ENCODE measurements at regions not wholly inside any gene's neighbourhood (a gene's known extent, or its start where the extent isn't known, plus 50 kb on each side); places are given as distances from the start of the nearest gene placed in this dataset.

GRCh38 chr18:46282177-46282570, 178.0 kb downstream of the HAUS1 start:
- no peak for ATAC-seq
- Histone ChIP-seq H3K9me3 (ENCODE audit: control insufficient read depth, low read length) (no peaks in the 10 kb centered on the region), H3K27ac (ENCODE audit: low read length) (no peak overlapping the region), H3K27me3 (ENCODE audit: control insufficient read depth, insufficient read depth) (no peaks in the 10 kb centered on the region), H3K4me3 (ENCODE audit: low read length) (no peak overlapping the region), H3K4me1 (ENCODE audit: control insufficient read depth, insufficient read depth, low read length) (peaks cover 8% of the 10 kb centered on the region)
- no peak for DNase-seq
- WGBS = 94% methylated on average over 7 of the region's 7 CpGs
- intact Hi-C loops (cut with DNase I) = loop anchor here (5.0 to 10.0 kb wide), 6 partner anchors 200 to 383 kb away; partner anchors contain the start of gene LOXHD1 (in 2 of the 4)

GRCh38 chr18:46282646-46283045, 178.5 kb downstream of the HAUS1 start:
- no peaks in the 10 kb centered on the region for H3K9me3 ChIP-seq (ENCODE audit: control insufficient read depth, low read length)
- intact Hi-C loops (cut with DNase I) = loop anchor here (5.0 to 10.0 kb wide), 6 partner anchors 200 to 382 kb away; partner anchors contain the start of gene LOXHD1 (in 2 of the 4)
- H3K27me3 ChIP-seq (ENCODE audit: control insufficient read depth, insufficient read depth) = no peaks in the 10 kb centered on the region
- WGBS = 91% methylated on average over 7 of the region's 7 CpGs
- H3K27ac ChIP-seq (ENCODE audit: low read length) = no peak overlapping the region
- H3K4me1 ChIP-seq (ENCODE audit: control insufficient read depth, insufficient read depth, low read length) = peaks cover 8% of the 10 kb centered on the region
- ATAC-seq (no peak), DNase-seq (no peak)
- H3K4me3 ChIP-seq (ENCODE audit: low read length) = no peak overlapping the region

- Histone ChIP-seq H3K9me3 (ENCODE audit: control insufficient read depth, low read length) (no peaks in the 10 kb centered on the region), H3K4me1 (ENCODE audit: control insufficient read depth, insufficient read depth, low read length) (peaks cover 4% of the 10 kb centered on the region), H3K27ac (ENCODE audit: low read length) (no peak overlapping the region), H3K27me3 (ENCODE audit: control insufficient read depth, insufficient read depth) (no peaks in the 10 kb centered on the region), H3K4me3 (ENCODE audit: low read length) (no peak overlapping the region)
- 60% methylated on average over 7 of the region's 7 CpGs for WGBS
- DNase-seq (no peak), ATAC-seq (no peak)
- intact Hi-C loops (cut with DNase I) = loop anchor here (5.0 to 10.0 kb wide), 6 partner anchors 199 to 382 kb away; partner anchors contain the start of gene LOXHD1 (in 2 of the 4)
These were observed 179.1 kb downstream of the HAUS1 start for GRCh38 chr18:46283268-46283667.

DNA sequence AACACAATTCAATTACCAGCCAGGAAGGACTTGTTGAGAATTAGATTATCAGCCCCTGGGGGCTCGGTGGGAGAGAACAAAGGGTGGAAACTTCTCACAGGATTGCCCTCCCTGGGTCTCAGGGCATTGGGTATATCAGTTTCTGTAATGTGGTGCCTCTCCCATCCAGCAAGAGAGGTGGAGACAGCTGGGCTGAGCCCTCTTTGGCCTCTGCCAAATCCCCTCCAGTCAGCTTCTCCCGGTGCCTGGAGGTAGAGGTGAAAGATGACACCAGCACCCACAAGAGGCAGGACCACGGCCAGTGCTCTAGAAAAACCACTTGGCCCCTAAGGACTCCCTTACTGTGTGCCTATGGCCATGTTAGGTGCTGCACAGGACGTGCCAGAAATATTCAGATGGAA, 179.7 kb downstream of the HAUS1 start:
- intact Hi-C loops (cut with DNase I) = loop anchor here (5.0 to 10.0 kb wide), 6 partner anchors 198 to 381 kb away; partner anchors contain the start of gene LOXHD1 (in 2 of the 4)
- ATAC-seq = no peak
- 44% methylated on average over 4 of the region's 4 CpGs for WGBS
- H3K4me1 ChIP-seq (ENCODE audit: control insufficient read depth, insufficient read depth, low read length) = peaks cover 1% of the 10 kb centered on the region
- H3K9me3 ChIP-seq (ENCODE audit: control insufficient read depth, low read length) = no peaks in the 10 kb centered on the region
- H3K27ac ChIP-seq (ENCODE audit: low read length) = no peak overlapping the region
- H3K4me3 ChIP-seq (ENCODE audit: low read length) = no peak overlapping the region
- no peak for DNase-seq
- H3K27me3 ChIP-seq (ENCODE audit: control insufficient read depth, insufficient read depth) = no peaks in the 10 kb centered on the region

GRCh38 chr18:46289463-46289862, 185.3 kb downstream of the HAUS1 start:
- H3K9me3 ChIP-seq (ENCODE audit: control insufficient read depth, low read length) = no peaks in the 10 kb centered on the region
- H3K27ac ChIP-seq (ENCODE audit: low read length) = no peak overlapping the region
- H3K4me1 ChIP-seq (ENCODE audit: control insufficient read depth, insufficient read depth, low read length) = no peaks in the 10 kb centered on the region
- DNase-seq (no peak), ATAC-seq (peak in 1 of 2 donors; percentile 42)
- intact Hi-C loops (cut with DNase I) = loop anchor here in 2 of 4 donors (10.0 kb wide), 3 partner anchors 195 to 375 kb away; partner anchors contain the start of gene LOXHD1 (in 1 of the 2)
- no peaks in the 10 kb centered on the region for H3K27me3 ChIP-seq (ENCODE audit: control insufficient read depth, insufficient read depth)
- 70% methylated on average over 3 of the region's 3 CpGs for WGBS
- H3K4me3 ChIP-seq (ENCODE audit: low read length) = no peak overlapping the region

GRCh38 chr18:46289931-46290330, 185.7 kb downstream of the HAUS1 start:
- Histone ChIP-seq H3K27me3 (ENCODE audit: control insufficient read depth, insufficient read depth) (no peaks in the 10 kb centered on the region), H3K4me1 (ENCODE audit: control insufficient read depth, insufficient read depth, low read length) (no peaks in the 10 kb centered on the region), H3K9me3 (ENCODE audit: control insufficient read depth, low read length) (no peaks in the 10 kb centered on the region), H3K27ac (ENCODE audit: low read length) (no peak overlapping the region), H3K4me3 (ENCODE audit: low read length) (no peak overlapping the region)
- DNase-seq (no peak), ATAC-seq (no peak)
- WGBS = 80% methylated on average over 4 of the region's 4 CpGs
- intact Hi-C loops (cut with DNase I) = loop anchor here in 2 of 4 donors (10.0 kb wide), 3 partner anchors 195 to 375 kb away; partner anchors contain the start of gene LOXHD1 (in 1 of the 2)

- Histone ChIP-seq H3K4me1 (ENCODE audit: control insufficient read depth, insufficient read depth, low read length) (no peaks in the 10 kb centered on the region), H3K27ac (ENCODE audit: low read length) (no peak overlapping the region), H3K9me3 (ENCODE audit: control insufficient read depth, low read length) (no peaks in the 10 kb centered on the region), H3K27me3 (ENCODE audit: control insufficient read depth, insufficient read depth) (no peaks in the 10 kb centered on the region), H3K4me3 (ENCODE audit: low read length) (no peak overlapping the region)
- WGBS = 87% methylated on average over 9 of the region's 9 CpGs
- no peak for ATAC-seq
- intact Hi-C loops (cut with DNase I) = no loop called here
- DNase-seq = no peak
These were observed 186.3 kb downstream of the HAUS1 start for GRCh38 chr18:46290440-46291020.

DNA sequence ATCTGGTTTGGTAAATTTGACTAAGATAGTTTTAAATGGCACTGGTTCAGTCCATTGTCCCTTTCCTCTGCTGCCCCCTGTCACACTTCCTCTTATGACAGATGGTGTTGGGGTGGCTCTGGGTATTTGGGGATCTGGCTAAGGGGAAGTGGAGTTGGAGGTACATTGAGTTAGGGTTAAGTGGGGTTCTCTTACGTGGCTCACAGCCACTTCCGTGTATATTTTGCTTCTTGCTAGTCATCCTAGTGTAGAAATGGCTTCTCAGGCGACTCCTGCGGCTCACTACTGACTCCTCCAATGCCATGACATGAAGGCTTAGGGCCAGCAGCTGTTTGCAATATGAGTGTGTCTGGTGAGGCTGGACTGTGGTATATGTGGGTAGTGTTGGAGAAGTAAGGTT, 187.0 kb downstream of the HAUS1 start:
- WGBS = 85% methylated on average over 4 of the region's 4 CpGs
- Histone ChIP-seq H3K9me3 (ENCODE audit: control insufficient read depth, low read length) (no peaks in the 10 kb centered on the region), H3K4me3 (ENCODE audit: low read length) (no peak overlapping the region), H3K4me1 (ENCODE audit: control insufficient read depth, insufficient read depth, low read length) (no peaks in the 10 kb centered on the region), H3K27me3 (ENCODE audit: control insufficient read depth, insufficient read depth) (no peaks in the 10 kb centered on the region), H3K27ac (ENCODE audit: low read length) (no peak overlapping the region)
- ATAC-seq (no peak), DNase-seq (no peak)
- intact Hi-C loops (cut with DNase I) = no loop called here

DNA sequence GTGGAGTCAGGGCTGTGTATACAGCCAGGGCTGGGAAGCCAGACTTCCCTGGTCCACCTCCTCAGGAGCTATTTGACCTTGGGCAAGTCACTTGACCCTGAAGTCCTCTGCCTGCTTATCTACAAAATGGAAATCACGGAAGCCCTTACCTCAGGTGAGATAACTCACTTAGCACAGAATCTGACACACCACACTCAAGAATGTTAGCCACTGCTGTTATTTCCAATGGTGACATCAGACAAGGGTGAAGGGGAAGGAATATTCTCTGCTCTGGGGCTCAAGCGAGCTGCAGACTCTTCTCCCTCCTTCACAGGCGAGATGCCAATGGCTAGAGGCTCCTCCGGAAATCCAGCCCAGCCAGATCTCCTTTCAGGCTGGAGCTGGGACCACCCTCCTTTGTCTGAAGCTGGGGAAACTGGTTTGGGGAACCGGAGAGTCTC, 189.6 kb downstream of the HAUS1 start:
- Histone ChIP-seq H3K27me3 (ENCODE audit: control insufficient read depth, insufficient read depth) (no peaks in the 10 kb centered on the region), H3K4me1 (ENCODE audit: control insufficient read depth, insufficient read depth, low read length) (no peaks in the 10 kb centered on the region), H3K9me3 (ENCODE audit: control insufficient read depth, low read length) (no peaks in the 10 kb centered on the region), H3K4me3 (ENCODE audit: low read length) (no peak overlapping the region), H3K27ac (ENCODE audit: low read length) (no peak overlapping the region)
- intact Hi-C loops (cut with DNase I) = no loop called here
- WGBS = 45% methylated on average over 5 of the region's 5 CpGs
- no peak for DNase-seq
- no peak for ATAC-seq

DNA sequence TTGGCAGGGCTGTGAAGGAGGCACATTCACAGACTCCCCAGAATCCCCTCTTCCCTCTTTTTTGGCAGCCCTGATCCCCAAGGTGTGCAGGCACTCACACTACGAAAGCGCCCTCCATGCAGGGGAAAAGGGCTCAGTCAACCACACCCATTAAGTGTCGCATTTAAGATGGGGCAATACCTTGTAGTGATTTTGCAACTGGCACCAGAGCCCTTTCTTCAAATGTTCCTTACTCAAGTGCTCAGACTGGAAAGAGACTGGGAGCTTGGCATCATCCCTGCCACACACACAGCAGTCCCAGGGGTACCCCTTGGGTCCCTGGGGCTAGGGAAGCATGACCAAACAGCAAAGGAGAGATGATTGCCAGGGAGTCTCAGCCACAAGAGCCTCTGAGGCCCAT, 190.1 kb downstream of the HAUS1 start:
- Histone ChIP-seq H3K9me3 (ENCODE audit: control insufficient read depth, low read length) (no peaks in the 10 kb centered on the region), H3K27ac (ENCODE audit: low read length) (no peak overlapping the region), H3K4me3 (ENCODE audit: low read length) (no peak overlapping the region), H3K27me3 (ENCODE audit: control insufficient read depth, insufficient read depth) (no peaks in the 10 kb centered on the region), H3K4me1 (ENCODE audit: control insufficient read depth, insufficient read depth, low read length) (no peaks in the 10 kb centered on the region)
- 92% methylated on average over 3 of the region's 3 CpGs for WGBS
- intact Hi-C loops (cut with DNase I) = no loop called here
- DNase-seq (no peak), ATAC-seq (no peak)

- intact Hi-C loops (cut with DNase I) = no loop called here
- Histone ChIP-seq H3K9me3 (ENCODE audit: control insufficient read depth, low read length) (no peaks in the 10 kb centered on the region), H3K27me3 (ENCODE audit: control insufficient read depth, insufficient read depth) (no peaks in the 10 kb centered on the region), H3K27ac (ENCODE audit: low read length) (no peak overlapping the region), H3K4me1 (ENCODE audit: control insufficient read depth, insufficient read depth, low read length) (no peaks in the 10 kb centered on the region), H3K4me3 (ENCODE audit: low read length) (no peak overlapping the region)
- no peak for ATAC-seq
- no peak for DNase-seq
- WGBS = 95% methylated on average over 5 of the region's 5 CpGs
These were observed 190.6 kb downstream of the HAUS1 start for GRCh38 chr18:46294751-46295150.

All from right cardiac atrium (tissue), 5 donors.